ENCODE measurements at regions not wholly inside any gene's neighbourhood (a gene's known extent, or its start where the extent isn't known, plus 50 kb on each side); places are given as distances from the start of the nearest gene placed in this dataset.

DNA sequence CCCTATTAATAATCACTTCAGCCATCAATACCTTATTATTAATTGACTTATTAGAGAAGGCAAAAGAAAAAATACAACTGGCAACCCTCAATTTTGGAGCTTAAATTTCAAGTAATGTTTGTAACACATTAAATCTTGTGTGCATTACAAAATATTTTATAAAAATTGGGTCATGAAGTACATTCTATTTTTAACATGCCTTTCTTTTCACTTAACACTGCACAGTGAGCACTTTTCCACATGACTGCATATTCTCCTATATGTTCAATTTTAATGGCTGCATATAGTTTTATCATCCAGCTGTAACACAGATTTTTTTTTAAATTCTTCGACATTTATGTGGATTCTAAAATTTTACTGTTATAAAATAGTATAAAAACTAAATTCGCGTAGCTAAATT, 92.5 kb downstream of the SLC17A6 start:
- TF ChIP-seq, protein P1, sequence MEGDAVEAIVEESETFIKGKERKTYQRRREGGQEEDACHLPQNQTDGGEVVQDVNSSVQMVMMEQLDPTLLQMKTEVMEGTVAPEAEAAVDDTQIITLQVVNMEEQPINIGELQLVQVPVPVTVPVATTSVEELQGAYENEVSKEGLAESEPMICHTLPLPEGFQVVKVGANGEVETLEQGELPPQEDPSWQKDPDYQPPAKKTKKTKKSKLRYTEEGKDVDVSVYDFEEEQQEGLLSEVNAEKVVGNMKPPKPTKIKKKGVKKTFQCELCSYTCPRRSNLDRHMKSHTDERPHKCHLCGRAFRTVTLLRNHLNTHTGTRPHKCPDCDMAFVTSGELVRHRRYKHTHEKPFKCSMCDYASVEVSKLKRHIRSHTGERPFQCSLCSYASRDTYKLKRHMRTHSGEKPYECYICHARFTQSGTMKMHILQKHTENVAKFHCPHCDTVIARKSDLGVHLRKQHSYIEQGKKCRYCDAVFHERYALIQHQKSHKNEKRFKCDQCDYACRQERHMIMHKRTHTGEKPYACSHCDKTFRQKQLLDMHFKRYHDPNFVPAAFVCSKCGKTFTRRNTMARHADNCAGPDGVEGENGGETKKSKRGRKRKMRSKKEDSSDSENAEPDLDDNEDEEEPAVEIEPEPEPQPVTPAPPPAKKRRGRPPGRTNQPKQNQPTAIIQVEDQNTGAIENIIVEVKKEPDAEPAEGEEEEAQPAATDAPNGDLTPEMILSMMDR (IDR thresholded peaks at IDR 0.05; ENCODE audit: low read length), result no peak
- TF ChIP-seq EZH2 (optimal IDR thresholded peaks at IDR 0.05; ENCODE audit: low read depth, low read length) (no peak), EZH2phosphoT487 (IDR thresholded peaks at IDR 0.05; ENCODE audit: low read length) (no peak)
